Colonic mucosa (tissue), 4 donors: ENCODE measurements at regions not wholly inside any gene's neighbourhood (a gene's known extent, or its start where the extent isn't known, plus 50 kb on each side); places are given as distances from the start of the nearest gene placed in this dataset.

Experiments
- DNase-seq: peaks from one replicate; pipeline ENCODE4 v3.0.0-alpha.2; 2020
- H3K27ac ChIP-seq: fragments of 200-600 bp; one replicate; pipeline ENCODE4 v1.8.0; 2021
- H3K27me3 ChIP-seq: fragments of 200-600 bp; one replicate; pipeline ENCODE4 v1.8.0; 2021
- H3K36me3 ChIP-seq: fragments of 200-600 bp; one replicate; pipeline ENCODE4 v1.8.0; 2021
- H3K4me1 ChIP-seq: fragments of 200-600 bp; one replicate; pipeline ENCODE4 v1.8.0; 2021; ENCODE audit warnings: mild to moderate bottlenecking
- H3K4me3 ChIP-seq: fragments of 200-600 bp; one replicate; pipeline ENCODE4 v1.8.0; 2021
- H3K9ac ChIP-seq, 2 donors: one replicate each; pipeline ENCODE4 v1.7.0; 2013; ENCODE audit warnings: control low read depth in 2 of 2, low read depth in 2 of 2, low read length in 2 of 2
- H3K9me3 ChIP-seq: fragments of 200-600 bp; one replicate; pipeline ENCODE4 v1.8.0; 2021
- CTCF ChIP-seq: fragments of 200-600 bp; IDR thresholded peaks from one replicate; pipeline ENCODE4 v1.8.0; 2022; ENCODE audit warnings: antibody characterized with exemption, mild to moderate bottlenecking
- intact Hi-C: fragments of 100-400 bp; cut with DNase I; formaldehyde crosslinking; loops from one replicate; pipeline ENCODE4 v1.14.1; 2022
- donor health status: healthy.
- donor health status: DM: no; HTN: no; CAD: no.
- donor health status: DM: no; HTN: no; CAD: no.

- intact Hi-C loops, result no loop called here
- H3K4me1 ChIP-seq, result no peaks in the 10 kb centered on the region
- H3K9ac ChIP-seq, result no peak overlapping the region
Observed at GRCh38 chr5:57831090-57831489, 348.5 kb upstream of the ACTBL2 start.

GRCh38 chr5:57828221-57828620 is 345.6 kb upstream of the ACTBL2 start:
- Histone ChIP-seq H3K4me3 (no peak overlapping the region), H3K36me3 (no peaks in the 10 kb centered on the region), H3K27me3 (no peaks in the 10 kb centered on the region), H3K4me1 (no peaks in the 10 kb centered on the region), H3K9ac (no peak overlapping the region), H3K27ac (no peak overlapping the region), H3K9me3 (no peaks in the 10 kb centered on the region)
- TF ChIP-seq CTCF, result no peak
- no peak for DNase-seq
- intact Hi-C loops, result no loop called here

More at GRCh38 chr5:57831090-57831489, 348.5 kb upstream of the ACTBL2 start:
- DNase-seq, result no peak
- no peaks in the 10 kb centered on the region for H3K36me3 ChIP-seq
- no peak for TF ChIP-seq CTCF
- no peak overlapping the region for H3K4me3 ChIP-seq
- no peaks in the 10 kb centered on the region for H3K27me3 ChIP-seq
- H3K27ac ChIP-seq, result no peak overlapping the region
- no peaks in the 10 kb centered on the region for H3K9me3 ChIP-seq

- no peaks in the 10 kb centered on the region for H3K27me3 ChIP-seq
- H3K9me3 ChIP-seq, result no peaks in the 10 kb centered on the region
- H3K4me1 ChIP-seq, result no peaks in the 10 kb centered on the region
- no peak overlapping the region for H3K4me3 ChIP-seq
- no peak overlapping the region for H3K9ac ChIP-seq
- no peaks in the 10 kb centered on the region for H3K36me3 ChIP-seq
- H3K27ac ChIP-seq, result no peak overlapping the region
- TF ChIP-seq CTCF, result no peak
- intact Hi-C loops, result no loop called here
- no peak for DNase-seq
Observed at GRCh38 chr5:57825031-57825686, 342.5 kb upstream of the ACTBL2 start.

- intact Hi-C loops, result no loop called here
- Histone ChIP-seq H3K27me3 (no peaks in the 10 kb centered on the region), H3K4me1 (no peaks in the 10 kb centered on the region), H3K4me3 (no peak overlapping the region), H3K27ac (no peak overlapping the region), H3K9me3 (no peaks in the 10 kb centered on the region), H3K36me3 (no peaks in the 10 kb centered on the region), H3K9ac (no peak overlapping the region)
- DNase-seq, result no peak
- TF ChIP-seq CTCF, result no peak
Observed at GRCh38 chr5:57824623-57825022, 342.0 kb upstream of the ACTBL2 start.

- intact Hi-C loops, result no loop called here
- no peak overlapping the region for H3K4me3 ChIP-seq
- no peak overlapping the region for H3K9ac ChIP-seq
- no peaks in the 10 kb centered on the region for H3K9me3 ChIP-seq
- H3K36me3 ChIP-seq, result no peaks in the 10 kb centered on the region
- no peaks in the 10 kb centered on the region for H3K27me3 ChIP-seq
- no peak for DNase-seq
- H3K27ac ChIP-seq, result no peak overlapping the region
- TF ChIP-seq CTCF, result no peak
- no peaks in the 10 kb centered on the region for H3K4me1 ChIP-seq
Observed at GRCh38 chr5:57824047-57824446, 341.4 kb upstream of the ACTBL2 start.
